GM12875 (cell line): ENCODE measurements at regions not wholly inside any gene's neighbourhood (a gene's known extent, or its start where the extent isn't known, plus 50 kb on each side); places are given as distances from the start of the nearest gene placed in this dataset.

ENCODE experiments used
- H3K4me3 ChIP-seq: one replicate; pipeline ENCODE4 v1.5.1; 2011; ENCODE audit warnings: low read depth, low read length, control low read depth
- CTCF ChIP-seq: IDR thresholded peaks from 2 replicates; pipeline ENCODE4 v1.5.1; 2011; ENCODE audit warnings: low read depth, mild to moderate bottlenecking, control low read depth, inconsistent platforms, low read length, moderate library complexity, borderline replicate concordance; ENCODE audit not compliant: insufficient read depth

DNA sequence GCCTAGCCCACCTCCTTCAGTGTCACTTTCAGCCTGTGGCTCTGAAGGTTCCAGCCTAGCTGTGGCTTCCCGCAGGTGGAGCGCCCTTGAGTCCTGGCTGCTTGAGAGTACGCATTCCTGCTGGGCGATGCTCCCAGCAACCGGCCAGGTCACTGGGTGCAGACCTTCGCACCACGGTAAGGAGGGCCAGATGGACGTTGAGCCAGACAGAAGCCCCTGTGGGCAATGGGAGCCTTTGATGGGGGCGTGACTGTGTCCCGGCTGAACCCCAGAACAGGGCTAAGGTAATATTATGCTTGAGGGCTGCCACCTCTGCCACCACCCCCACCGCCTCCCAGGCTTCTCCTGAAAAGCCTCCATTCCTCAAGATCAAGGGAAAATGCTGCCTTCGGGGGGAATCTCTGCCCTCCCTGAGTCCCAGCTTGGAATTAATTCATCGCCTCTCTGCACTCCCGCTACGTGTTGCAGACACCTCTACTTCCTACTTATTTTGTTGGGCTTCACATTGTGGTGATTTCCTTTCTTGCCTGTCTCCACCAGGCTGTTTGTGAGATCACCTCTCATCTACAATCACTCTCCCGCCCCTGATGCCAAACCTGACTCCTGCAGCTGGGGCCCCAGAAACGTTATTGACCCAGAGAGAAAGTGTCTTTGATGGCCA, 144.9 kb upstream of the NECTIN1 start:
- H3K4me3 ChIP-seq = no peak overlapping the region
- TF ChIP-seq CTCF = no peak

DNA sequence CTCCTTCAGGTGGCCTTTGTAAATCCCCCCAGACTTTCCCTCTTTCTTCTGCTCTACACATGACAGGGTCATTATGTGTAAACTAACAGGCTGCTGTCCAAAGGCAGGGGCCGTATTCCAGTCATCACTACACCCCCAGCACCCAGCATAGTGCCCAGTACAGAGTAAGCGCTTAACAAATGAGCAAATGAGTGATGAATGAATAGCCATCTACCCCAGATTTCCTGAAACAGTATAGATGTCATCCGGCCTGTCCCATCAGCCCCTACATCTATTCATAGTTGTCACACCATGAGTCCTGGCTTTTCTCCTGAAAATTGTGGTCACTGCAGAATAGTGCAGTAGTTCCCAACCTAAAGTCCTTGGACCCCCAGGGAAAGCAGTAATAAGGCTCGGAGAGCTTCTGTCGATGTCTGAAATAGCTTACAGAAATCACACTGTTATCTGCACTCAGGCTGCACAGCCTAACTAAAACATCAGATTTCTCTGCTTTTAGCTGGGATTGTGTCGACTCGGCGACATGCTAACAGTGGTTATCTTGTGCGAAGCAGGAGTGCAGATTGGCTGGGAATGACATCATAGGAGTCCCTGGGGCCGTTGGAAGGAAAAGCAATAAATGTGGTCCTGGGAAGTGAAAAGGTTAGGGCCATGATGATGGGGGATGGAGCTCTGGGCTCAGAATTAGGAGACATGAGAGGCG, 143.8 kb upstream of the NECTIN1 start:
- H3K4me3 ChIP-seq = no peak overlapping the region
- TF ChIP-seq CTCF = no peak

DNA sequence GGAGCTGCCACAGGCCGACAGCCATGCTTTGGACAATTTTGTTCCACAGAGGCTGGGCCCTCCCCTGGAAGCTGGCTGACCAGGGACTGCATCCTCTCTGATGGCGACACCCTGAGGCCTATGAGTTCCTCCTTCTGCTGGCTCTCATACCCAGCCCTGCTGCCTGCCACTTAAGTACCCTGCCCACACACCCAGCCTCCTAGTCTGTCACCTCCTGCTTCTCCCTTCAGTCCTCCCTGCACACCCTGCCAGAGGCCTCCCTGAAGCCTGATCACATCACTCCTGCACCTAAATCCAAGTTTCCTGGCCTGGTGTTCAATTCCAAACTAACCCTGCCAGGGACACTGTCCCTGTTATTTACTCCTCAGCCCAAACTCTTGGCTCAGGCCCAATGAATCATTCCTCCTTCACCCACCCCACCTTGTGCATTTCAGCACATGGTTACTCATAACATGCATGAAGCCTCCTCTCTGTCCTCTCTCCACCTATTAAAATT, 136.7 kb upstream of the NECTIN1 start:
- TF ChIP-seq CTCF = no peak
- no peak overlapping the region for H3K4me3 ChIP-seq

GRCh38 chr11:119864836-119865235, 135.8 kb upstream of the NECTIN1 start:
- H3K4me3 ChIP-seq = no peak overlapping the region
- no peak for TF ChIP-seq CTCF

- H3K4me3 ChIP-seq = no peak overlapping the region
- no peak for TF ChIP-seq CTCF
Measured at GRCh38 chr11:119863851-119864601, 135.0 kb upstream of the NECTIN1 start.

DNA sequence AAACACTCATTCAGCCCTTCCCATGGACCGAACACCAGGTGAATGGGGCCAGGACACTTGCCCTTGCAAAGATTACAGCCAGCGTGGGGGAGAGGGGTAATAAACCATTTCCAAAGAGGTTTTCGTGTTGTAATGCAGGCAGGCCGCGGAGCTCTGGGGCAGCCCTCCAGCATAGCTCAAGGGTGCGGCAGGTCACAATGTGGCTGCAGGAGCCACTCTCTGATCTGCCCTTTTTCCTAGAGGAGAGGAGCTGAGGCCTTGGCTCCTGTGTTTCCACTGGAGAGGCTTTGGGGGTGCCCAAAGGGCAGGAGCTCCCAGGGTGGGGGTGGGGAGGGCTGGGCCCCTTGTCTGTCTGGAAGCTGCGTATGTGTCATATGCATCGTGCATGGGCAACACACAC, 134.2 kb upstream of the NECTIN1 start:
- no peak for TF ChIP-seq CTCF
- H3K4me3 ChIP-seq = no peak overlapping the region
